ENCODE measurements at regions not wholly inside any gene's neighbourhood (a gene's known extent, or its start where the extent isn't known, plus 50 kb on each side); places are given as distances from the start of the nearest gene placed in this dataset.

DNA sequence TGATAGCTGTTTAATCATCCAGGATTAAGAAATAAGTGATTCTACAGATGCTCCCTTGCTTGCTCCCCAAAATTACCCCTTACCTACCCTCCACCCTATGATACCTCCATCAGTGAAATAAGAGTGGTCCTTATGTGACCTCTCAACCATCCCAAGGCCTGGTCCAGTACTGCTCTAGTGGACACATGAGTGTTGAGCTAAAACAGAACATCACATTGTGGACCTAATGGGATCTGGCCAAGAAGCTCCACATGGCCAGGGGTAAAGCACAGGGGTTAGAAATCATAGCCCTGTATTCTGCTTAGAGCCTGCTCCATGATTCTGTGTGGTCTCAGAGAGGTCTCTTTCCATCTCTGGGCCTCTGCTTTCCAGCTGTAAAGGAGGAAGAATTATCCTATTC, 355.6 kb downstream of the TNS1 start:
- ATAC-seq: no peak
- no peak overlapping the region for H3K9ac ChIP-seq (ENCODE audit: insufficient read depth, low read depth, low read length)
- no peak overlapping the region for H3K4me3 ChIP-seq (replicated peaks in 1 of 3; ENCODE audit: insufficient read depth in 1 of 3, low read depth in 2 of 3, low read length in 3 of 3)
- no TSS peak for BruUV-seq (replicated peaks)
- CTCF ChIA-PET (ENCODE audit: low intra/inter-chr PET ratio, low total read pairs): no interaction called here
- TF ChIP-seq SPEN (CRISPR knock-in tag; IDR thresholded peaks at IDR 0.05; ENCODE audit: low read depth) (no peak), ZNF589 (CRISPR knock-in tag; conservative IDR thresholded peaks at IDR 0.05) (no peak), ZNF737 (CRISPR knock-in tag; IDR thresholded peaks at IDR 0.05; ENCODE audit: borderline replicate concordance) (no peak), KLF11 (CRISPR knock-in tag; IDR thresholded peaks at IDR 0.05) (no peak), ZNF367 (CRISPR knock-in tag; IDR thresholded peaks at IDR 0.05; ENCODE audit: borderline replicate concordance) (no peak), ATF7-NPFF (CRISPR knock-in tag; IDR thresholded peaks at IDR 0.05; ENCODE audit: low read depth) (no peak), ZNF710 (CRISPR knock-in tag; IDR thresholded peaks at IDR 0.05; ENCODE audit: borderline replicate concordance) (no peak), GATAD2A (CRISPR knock-in tag; IDR thresholded peaks at IDR 0.05) (no peak), RFX1 (IDR thresholded peaks at IDR 0.05) (no peak), ARNT (IDR thresholded peaks at IDR 0.05) (no peak), HNF4A (CRISPR knock-in tag; IDR thresholded peaks at IDR 0.05) (no peak), AGO2 (optimal IDR thresholded peaks at IDR 0.05; ENCODE audit: low read depth, low read length) (no peak), SOX5 (CRISPR knock-in tag; IDR thresholded peaks at IDR 0.05; ENCODE audit: borderline replicate concordance) (no peak), ZNF382 (CRISPR knock-in tag; IDR thresholded peaks at IDR 0.05; ENCODE audit: borderline replicate concordance) (no peak), ZMYM2 (CRISPR knock-in tag; IDR thresholded peaks at IDR 0.05) (no peak)
- TF ChIP-seq, protein P1, sequence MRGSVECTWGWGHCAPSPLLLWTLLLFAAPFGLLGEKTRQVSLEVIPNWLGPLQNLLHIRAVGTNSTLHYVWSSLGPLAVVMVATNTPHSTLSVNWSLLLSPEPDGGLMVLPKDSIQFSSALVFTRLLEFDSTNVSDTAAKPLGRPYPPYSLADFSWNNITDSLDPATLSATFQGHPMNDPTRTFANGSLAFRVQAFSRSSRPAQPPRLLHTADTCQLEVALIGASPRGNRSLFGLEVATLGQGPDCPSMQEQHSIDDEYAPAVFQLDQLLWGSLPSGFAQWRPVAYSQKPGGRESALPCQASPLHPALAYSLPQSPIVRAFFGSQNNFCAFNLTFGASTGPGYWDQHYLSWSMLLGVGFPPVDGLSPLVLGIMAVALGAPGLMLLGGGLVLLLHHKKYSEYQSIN (CRISPR knock-in tag; IDR thresholded peaks at IDR 0.05; ENCODE audit: borderline replicate concordance): no peak
- TF ChIP-seq, protein P2, sequence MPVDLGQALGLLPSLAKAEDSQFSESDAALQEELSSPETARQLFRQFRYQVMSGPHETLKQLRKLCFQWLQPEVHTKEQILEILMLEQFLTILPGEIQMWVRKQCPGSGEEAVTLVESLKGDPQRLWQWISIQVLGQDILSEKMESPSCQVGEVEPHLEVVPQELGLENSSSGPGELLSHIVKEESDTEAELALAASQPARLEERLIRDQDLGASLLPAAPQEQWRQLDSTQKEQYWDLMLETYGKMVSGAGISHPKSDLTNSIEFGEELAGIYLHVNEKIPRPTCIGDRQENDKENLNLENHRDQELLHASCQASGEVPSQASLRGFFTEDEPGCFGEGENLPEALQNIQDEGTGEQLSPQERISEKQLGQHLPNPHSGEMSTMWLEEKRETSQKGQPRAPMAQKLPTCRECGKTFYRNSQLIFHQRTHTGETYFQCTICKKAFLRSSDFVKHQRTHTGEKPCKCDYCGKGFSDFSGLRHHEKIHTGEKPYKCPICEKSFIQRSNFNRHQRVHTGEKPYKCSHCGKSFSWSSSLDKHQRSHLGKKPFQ (CRISPR knock-in tag; IDR thresholded peaks at IDR 0.05; ENCODE audit: insufficient replicate concordance): no peak
- H3K27ac ChIP-seq (ENCODE audit: extremely low read length, insufficient read depth, low read length): no peak overlapping the region
- 0 out of 5 replicates have a peak, but pooled peaks cover 0 to 3% of the 10 kb centered on the region in 2 experiments for H3K27me3 ChIP-seq (ENCODE audit: control insufficient read depth in 1 of 2, insufficient read depth in 2 of 2, low read length in 2 of 2)
- H3K4me2 ChIP-seq (ENCODE audit: low read depth, low read length): no peak overlapping the region
- no peaks in the 10 kb centered on the region for H3K79me2 ChIP-seq (ENCODE audit: insufficient read depth, low read length)
- in situ Hi-C loops (cut with HindIII; ENCODE audit: extremely low pct_ligation_motif_present, low pct_unique_long_range_greater_than_20kb) (no loop called here), intact Hi-C loops (cut with micrococcal nuclease; ENCODE audit: unreplicated experiment) (no loop called here)
- DNase-seq (ENCODE audit: low spot score): no peak
- H3K36me3 ChIP-seq (replicated peaks in 1 of 2; ENCODE audit: control insufficient read depth in 1 of 2, insufficient read depth in 2 of 2, low read length in 2 of 2): no peaks in the 10 kb centered on the region
- peaks cover 9% of the 10 kb centered on the region for H3K4me1 ChIP-seq (ENCODE audit: insufficient read depth, low read length)
- FAIRE-seq: no peak
- H2AFZ ChIP-seq (ENCODE audit: low read length): no peak overlapping the region
- POLR2A ChIA-PET: no interaction called here
- H3K9me3 ChIP-seq (ENCODE audit: low read length): no peaks in the 10 kb centered on the region
- H4K20me1 ChIP-seq (ENCODE audit: insufficient read depth, low read length): no peaks in the 10 kb centered on the region
